GM18508 (cell line): ENCODE measurements at regions not wholly inside any gene's neighbourhood (a gene's known extent, or its start where the extent isn't known, plus 50 kb on each side); places are given as distances from the start of the nearest gene placed in this dataset.
A peak's percentile ranks its signal among the peaks of the same experiment; 100 is the strongest.

Source experiments
- ATAC-seq: cut with Tn5 transposase; IDR thresholded peaks from one replicate; pipeline ENCODE4 v1.9.1; 2021; ENCODE audit warnings: moderate number of reproducible peaks; ENCODE audit not compliant: insufficient read depth, unreplicated experiment

DNA sequence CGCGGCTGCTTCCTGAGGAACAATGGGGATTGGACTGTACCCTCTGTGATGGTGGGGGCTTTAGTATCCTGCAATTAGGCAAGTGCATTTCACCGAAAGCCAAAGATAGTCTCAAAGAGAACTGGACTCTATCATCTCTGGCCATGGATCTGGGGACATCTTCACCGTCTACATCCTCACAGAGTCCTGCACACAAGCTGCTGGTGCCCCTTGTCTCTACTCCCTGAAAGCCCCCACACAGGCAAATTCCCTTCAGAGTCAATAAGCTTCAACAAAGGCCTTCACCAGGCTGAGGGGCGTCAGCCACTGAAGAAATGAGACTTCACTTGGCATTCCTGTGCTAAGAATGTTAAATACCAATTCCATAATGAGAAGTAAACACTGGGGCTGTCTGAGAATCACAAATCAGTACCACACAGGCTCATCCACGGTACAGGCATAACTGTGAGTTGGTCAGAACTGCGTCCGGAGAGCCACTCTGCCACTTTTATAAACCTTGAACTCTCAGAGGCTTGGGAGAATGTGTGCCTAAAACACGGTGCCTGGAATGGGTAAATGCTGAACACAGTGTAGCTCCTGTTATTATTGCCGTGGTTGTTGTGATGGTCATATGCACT, 432.7 kb downstream of the ZNF521 start:
- ATAC-seq = no peak

DNA sequence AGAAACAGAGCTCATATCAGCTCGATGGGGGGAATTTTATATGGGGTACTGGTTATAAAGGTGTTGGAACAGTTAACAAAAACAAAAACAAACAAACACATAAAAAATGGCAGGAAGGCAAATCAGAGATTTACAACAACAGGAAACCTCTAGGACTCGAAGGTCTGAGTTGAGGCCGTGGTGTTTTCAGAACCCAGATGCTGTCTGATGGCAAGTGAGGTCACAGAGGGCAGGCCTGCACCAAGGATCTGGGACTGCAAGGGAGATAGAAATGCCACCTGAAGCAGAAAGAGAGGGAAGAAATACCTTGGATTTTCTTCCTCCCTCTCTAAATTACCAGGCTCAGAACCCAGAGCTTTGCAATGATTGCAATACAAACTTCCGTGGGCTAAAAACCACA, 429.5 kb downstream of the ZNF521 start:
- no peak for ATAC-seq

- ATAC-seq = peak; percentile 77
Measured at GRCh38 chr18:24923138-24923537, 428.8 kb downstream of the ZNF521 start.

DNA sequence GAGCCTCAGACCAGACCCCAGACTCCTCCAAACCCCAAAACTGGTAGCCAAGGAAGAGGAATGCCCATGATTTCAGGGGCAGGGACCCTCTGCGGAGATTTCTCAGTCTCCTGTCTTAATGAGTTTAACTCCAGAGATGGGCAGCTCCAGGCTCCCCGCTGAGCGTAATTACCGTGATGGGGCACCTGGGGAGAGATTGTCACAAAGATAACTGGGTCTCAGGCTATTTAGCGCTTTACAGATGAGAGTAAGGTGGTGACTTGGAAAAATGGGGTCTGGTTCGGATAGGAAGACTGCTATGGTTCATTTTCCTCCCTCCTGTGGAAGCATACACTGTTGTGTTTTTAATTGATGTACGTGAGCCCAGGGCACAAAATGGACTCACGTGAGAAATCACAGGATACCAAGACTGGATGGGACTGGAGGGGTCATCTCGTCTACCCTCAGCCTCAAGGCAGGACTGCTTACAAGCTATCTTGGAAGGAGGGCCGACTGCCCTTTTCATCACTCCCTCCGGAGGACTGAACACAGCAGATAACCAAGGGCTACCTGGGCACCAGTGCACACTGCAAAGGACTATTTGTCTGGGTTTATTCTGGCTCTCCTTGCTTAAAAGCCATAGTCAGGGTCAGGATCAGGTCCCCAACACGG, 427.8 kb downstream of the ZNF521 start:
- no peak for ATAC-seq

GRCh38 chr18:24926649-24927048, 425.3 kb downstream of the ZNF521 start:
- ATAC-seq = no peak

GRCh38 chr18:24928301-24928878, 423.6 kb downstream of the ZNF521 start:
- no peak for ATAC-seq

DNA sequence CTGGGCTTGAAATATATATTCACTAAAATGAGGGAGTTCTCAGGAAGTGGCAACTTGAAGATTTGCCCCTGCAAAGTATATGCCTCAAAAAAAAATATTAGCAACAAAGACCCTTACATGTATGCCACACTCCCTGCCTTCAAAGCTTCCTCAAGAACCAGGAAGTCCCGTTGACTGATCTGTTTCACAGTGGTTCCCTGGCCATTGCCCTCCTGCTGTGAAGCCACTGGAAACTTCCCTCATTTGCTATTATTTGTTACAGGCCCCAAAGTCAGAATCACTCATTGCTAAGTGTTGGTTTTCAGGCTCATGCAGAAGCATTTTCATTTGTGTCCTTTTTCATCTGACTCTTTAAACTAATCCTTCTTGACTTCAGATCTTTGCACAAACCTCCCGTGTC, 421.5 kb downstream of the ZNF521 start:
- no peak for ATAC-seq

GRCh38 chr18:24930971-24931370, 421.0 kb downstream of the ZNF521 start:
- ATAC-seq = no peak

DNA sequence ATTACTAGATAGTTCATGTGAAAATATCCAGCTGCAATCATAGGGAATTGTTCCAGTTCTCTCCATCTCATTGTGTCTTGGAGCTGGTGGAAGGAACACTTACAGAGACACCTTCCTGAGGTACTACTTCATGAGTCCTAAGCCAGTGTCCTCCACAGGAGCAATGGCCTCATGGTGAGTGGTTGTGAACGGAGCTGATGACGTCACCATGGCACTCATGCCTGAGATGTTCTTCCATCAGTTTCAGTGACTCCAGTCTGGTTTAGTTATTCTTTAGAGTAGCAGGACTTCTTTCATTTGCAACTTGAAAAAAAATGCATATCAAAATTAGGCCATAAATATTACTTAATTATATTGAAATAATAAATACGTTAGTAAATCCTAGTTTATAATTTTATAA, 418.6 kb downstream of the ZNF521 start:
- no peak for ATAC-seq

DNA sequence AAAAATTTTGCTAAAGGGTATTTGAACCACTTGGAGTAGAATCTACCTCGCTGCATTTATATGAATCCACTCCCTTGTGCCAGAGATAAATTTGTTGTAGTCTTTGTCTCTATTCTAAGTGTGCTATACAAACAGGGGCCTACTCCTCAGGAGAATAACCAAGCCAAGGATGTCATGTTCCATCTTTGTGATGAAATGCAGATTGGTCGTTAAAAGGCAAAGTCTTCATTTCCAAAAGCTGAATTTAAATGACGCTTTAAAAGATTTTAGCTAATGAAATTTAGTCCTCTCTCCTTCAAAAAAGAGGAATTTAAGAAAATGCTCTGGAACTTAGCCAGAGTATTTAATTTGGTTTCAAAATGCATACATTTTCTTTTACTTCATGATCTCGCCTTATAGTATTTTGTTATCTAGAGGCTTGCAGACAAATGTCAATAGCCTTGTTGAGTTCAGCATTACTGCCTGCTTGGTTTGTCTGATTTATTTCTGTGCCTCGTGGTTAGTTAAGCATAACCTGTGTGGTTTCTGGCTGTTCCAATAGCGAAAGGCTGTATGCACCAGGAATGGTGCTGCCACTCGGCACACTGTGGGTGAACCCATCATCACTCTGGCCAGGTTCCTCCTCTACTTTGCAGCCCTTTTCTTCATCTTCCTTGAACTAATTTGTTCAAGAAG, 417.6 kb downstream of the ZNF521 start:
- no peak for ATAC-seq

GRCh38 chr18:24935008-24935407, 417.0 kb downstream of the ZNF521 start:
- ATAC-seq = no peak

DNA sequence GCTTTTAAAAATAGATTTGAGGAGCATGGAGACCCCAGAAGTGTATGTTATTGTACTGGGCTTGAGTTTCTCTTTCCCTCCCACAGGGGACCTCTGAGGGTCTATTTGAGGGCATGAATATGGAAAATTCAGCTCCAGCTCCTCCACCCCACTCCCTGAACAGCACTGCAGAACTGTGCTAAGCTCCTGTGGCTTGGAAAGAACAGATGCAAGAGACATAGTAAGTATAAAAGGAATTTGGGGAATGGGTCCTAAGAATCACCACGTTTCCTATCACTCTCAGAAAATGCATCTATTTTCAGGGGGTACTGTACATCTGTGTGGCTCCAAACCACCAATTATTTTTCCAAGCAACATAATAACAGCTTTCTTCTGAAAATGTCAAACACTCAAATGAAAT, 416.1 kb downstream of the ZNF521 start:
- ATAC-seq = no peak

DNA sequence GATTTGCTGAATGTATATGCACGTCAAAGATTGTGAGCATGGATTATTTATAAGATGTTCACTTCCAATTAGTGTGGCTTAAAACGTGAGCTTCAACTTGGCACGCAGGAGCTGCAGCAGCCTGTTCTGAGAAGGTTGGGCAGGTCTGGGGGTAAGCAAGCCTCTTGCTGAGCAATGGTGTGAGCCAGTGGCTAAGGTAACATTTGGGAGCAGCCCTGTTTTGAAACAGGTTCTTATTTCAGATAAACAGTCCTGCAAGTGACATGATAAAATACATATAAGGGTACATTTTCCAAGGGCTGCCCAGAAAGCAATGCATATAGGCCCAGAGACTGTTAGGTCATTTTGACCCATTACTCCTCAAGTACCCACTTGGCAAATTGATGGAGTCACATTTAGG, 415.3 kb downstream of the ZNF521 start:
- ATAC-seq = no peak

GRCh38 chr18:24937639-24938275, 414.2 kb downstream of the ZNF521 start:
- no peak for ATAC-seq

GRCh38 chr18:24940416-24940815, 411.6 kb downstream of the ZNF521 start:
- no peak for ATAC-seq

DNA sequence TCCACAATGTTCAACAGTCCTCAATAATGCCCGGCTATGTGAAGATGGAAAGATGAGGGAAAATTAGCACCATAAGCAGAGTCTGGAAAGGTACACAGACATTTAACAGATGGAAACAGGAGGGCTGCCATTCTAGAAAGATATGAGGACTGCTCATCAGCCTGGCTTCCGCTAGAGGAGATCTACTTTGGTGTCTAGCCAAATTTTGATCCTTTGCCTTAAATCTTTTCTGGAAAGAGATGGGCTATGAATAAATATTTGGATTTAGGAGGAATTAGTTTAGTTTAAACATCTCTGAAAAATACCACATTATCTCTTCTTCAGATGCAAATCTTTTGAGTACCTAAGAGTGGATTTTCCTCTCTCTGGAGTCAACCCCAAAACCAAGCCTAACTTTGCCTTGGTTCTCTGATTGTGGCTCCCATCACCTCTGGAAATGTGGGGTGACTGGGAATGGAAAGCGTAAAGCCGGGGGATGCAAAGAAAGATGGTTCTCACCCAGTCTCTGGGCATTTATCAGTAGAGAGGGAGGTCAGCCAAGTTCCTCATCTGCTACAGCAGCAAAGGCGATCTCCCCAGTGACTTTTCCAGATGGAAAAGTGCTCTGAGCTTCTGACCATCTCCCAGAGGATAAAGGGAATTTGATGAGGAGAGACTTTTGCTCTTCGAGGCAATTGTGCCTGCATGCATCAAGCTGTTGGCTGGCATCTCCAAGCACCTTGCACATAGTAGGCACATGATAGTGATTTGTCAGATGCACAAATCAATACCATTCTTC, 410.6 kb downstream of the ZNF521 start:
- ATAC-seq = no peak

DNA sequence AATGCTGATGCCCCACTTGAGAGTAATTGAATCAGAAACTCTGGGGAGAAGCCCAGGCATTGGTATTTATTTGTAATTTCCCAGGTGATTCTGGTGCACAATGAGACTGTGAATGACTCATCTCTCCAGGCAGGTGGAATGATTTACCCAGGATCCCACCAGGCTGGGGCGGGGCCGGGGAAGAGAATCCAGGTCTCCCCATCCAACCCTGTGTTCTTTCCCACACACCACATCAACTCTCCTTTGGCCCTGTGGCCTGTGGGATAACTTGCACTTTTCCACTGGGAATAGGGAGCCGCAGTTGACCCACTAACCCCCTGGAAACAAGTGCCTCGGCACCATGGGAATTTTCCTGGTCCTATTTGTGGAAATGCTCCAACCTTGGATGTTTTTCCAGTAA, 409.8 kb downstream of the ZNF521 start:
- ATAC-seq = no peak

GRCh38 chr18:24947521-24948305, 404.3 kb downstream of the ZNF521 start:
- no peak for ATAC-seq

GRCh38 chr18:24949908-24950307, 402.1 kb downstream of the ZNF521 start:
- no peak for ATAC-seq
